ENCODE measurements at regions not wholly inside any gene's neighbourhood (a gene's known extent, or its start where the extent isn't known, plus 50 kb on each side); places are given as distances from the start of the nearest gene placed in this dataset.

GRCh38 chr9:11973511-11973910 lies 719.7 kb upstream of the TYRP1 start:
- TF ChIP-seq EZH2 (IDR thresholded peaks at IDR 0.05; ENCODE audit: low read depth) (no peak), CTCF (conservative IDR thresholded peaks at IDR 0.05) (no peak)

Measured in PC-9 (cell line).